Stimulated activated naive CD8-positive, alpha-beta T cell treated with anti-CD3 and anti-CD28 coated beads, Interleukin-15, Interleukin-2, amounts not matched to agents 100 U/mL and 50 U/mL, for 24 hours (primary cell): ENCODE measurements at regions not wholly inside any gene's neighbourhood (a gene's known extent, or its start where the extent isn't known, plus 50 kb on each side); places are given as distances from the start of the nearest gene placed in this dataset.

Experiments
- ATAC-seq: fragments of 150-1000 bp; cut with Tn5 transposase; one replicate; pipeline ENCODE4 v1.10.0; 2021
- DNase-seq: peaks from one replicate; pipeline ENCODE4 v3.0.0; 2021

- ATAC-seq: no peak
- no peak for DNase-seq
Observed at GRCh38 chr4:177573507-177573906, 131.3 kb upstream of the AGA start.

GRCh38 chr4:177574446-177574845 is 132.2 kb upstream of the AGA start:
- ATAC-seq: no peak
- no peak for DNase-seq

- ATAC-seq: no peak
- DNase-seq: no peak
Observed at GRCh38 chr4:177579649-177580048, 137.4 kb upstream of the AGA start.

DNA sequence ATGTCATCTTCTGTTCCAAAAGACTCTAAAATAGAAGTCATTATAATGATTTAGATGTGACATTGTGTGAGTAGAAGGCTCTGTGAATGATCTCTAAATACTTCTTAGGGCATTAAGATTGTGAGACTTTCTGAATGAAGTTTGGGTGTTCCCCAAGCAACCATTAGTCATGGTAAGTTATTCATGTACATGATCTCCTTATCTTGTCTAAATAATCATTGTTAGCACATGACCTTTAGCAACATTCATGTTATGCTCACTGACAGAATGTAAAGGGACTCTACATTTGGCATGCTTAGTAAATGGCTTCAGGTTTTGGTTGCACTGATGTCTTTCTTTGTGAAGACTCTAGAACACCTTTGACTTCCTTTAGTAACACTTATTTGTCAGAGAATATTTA is 140.8 kb upstream of the AGA start:
- DNase-seq: no peak
- no peak for ATAC-seq

- no peak for DNase-seq
- ATAC-seq: no peak
Observed at GRCh38 chr4:177587989-177588388, 145.8 kb upstream of the AGA start.

- no peak for DNase-seq
- no peak for ATAC-seq
Observed at GRCh38 chr4:177595386-177595785, 153.1 kb upstream of the AGA start.

DNA sequence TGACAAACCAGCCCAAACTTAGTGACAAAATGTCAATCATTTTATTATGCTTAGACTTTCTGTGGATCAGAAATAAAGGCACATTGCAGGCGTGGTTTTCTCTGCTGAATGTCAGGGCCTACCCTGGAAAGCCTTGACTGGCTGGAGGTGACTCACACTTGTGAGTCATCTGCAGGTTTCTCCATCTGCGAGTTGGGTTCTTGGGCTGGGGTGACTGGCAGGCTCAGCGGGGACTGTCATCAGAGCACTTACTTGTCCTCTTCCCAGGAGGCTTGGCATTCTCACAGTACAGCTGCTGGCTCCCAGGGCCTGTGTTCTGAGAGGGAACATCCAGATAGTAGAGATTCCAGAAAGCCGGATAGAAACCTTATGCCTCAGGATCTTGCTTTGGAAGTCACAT is 153.8 kb upstream of the AGA start:
- peak; percentile 100 for ATAC-seq
- peak; percentile 56 for DNase-seq

GRCh38 chr4:177596991-177597390 is 154.8 kb upstream of the AGA start:
- ATAC-seq (no peak), DNase-seq (no peak)

DNA sequence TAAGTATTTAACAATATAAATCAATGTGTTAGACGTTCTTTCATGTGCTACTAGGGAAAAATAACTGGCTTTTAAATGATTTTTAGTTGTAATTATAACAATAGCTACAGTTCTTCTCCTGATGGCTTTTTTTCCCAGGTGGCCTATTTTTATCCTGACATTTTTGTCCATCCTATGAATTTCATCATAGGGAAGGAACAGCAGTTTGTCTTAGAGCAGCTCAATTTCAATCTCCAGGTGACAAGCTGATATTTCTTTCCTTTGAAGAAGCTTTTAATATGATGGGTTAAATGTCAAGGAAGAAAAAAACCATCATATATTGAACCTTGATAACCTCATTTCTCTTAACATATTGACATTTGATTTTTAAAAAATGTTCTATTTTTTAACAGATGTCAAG is 163.0 kb upstream of the AGA start:
- no peak for DNase-seq
- no peak for ATAC-seq

DNA sequence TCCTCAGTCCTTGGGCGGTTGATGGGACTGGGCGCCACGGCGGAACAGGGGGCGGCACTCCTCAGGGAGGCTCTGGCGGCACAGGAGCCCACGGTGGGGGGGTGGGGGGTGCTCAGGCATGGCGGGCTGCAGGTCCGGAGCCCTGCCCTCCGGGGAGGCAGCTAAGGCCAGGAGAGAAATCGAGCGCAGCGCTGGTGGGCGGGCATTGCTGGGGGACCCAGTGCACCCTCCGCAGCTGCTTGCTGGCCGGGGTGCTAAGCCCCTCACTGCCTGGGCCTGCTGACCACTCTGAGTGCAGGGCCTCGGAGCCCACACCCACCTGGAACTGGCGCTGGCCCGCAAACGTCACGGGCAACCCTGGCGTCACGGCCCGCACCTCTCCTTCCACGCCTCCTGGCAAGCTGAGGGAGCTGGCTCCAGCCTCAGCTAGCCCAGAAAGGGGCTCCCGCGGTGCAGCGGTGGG is 164.9 kb upstream of the AGA start:
- ATAC-seq (no peak), DNase-seq (no peak)

GRCh38 chr4:177611974-177612664 is 169.9 kb upstream of the AGA start:
- DNase-seq (no peak), ATAC-seq (no peak)

GRCh38 chr4:177612684-177613083 is 170.4 kb upstream of the AGA start:
- DNase-seq (no peak), ATAC-seq (no peak)

DNA sequence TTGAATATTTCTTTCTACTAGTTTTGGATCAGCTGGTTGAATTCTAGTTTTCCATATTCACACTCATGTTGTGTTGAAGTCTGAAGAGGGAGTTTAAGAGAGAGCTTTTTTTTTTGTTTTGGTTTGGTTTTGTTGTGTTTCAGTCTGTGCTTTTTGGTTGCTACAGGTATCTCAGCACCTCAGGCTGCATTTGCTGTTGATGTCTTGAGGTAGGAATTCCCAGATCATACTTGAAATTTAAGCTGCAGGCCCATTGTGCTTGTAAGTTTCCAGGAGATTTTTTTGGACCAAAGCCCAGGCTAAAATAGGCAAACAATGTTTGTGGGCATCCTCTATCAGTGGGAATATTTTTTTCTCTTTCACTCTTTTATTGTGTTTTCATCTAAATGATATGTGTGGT is 190.2 kb upstream of the AGA start:
- ATAC-seq (no peak), DNase-seq (no peak)

- ATAC-seq (no peak), DNase-seq (no peak)
Observed at GRCh38 chr4:177638871-177639270, 196.6 kb upstream of the AGA start.

DNA sequence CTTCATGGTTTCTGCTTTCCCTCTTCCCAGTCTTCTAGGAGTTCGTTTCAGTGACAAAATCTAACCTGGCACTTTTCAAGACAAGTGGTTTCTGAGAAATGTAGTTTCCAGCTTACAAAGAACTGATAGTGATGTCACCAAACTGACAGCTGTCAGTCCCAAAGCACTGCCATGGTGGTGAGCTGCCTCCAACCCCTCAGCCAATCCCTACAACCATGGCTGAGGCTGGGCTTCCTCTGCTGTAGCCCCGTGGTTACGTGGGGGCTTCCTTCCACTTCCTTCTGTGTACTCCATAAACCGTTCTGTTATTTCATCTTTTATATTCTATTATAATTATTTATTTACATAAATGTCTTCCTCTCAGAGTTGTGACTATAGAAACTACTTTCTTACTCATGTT is 198.6 kb upstream of the AGA start:
- DNase-seq (no peak), ATAC-seq (no peak)

DNA sequence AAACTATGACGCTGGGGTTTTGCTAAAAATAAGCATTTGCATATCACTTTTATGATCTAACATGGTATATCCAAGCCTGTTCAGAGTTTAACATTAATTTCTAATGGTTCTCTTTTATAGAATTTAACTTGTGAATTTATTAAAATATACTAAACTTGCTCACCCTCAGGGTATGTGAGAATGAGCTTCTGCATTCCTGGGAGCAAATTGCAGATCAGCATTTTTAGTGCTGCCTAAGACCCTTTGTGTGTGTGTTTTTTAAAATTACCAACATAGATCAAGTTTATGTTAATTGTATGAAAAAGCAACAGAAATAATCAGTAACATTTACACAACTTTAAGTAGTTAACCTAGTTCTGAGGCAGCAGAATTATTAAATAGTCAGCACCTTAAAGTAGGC is 218.0 kb upstream of the AGA start:
- ATAC-seq (no peak), DNase-seq (no peak)

DNA sequence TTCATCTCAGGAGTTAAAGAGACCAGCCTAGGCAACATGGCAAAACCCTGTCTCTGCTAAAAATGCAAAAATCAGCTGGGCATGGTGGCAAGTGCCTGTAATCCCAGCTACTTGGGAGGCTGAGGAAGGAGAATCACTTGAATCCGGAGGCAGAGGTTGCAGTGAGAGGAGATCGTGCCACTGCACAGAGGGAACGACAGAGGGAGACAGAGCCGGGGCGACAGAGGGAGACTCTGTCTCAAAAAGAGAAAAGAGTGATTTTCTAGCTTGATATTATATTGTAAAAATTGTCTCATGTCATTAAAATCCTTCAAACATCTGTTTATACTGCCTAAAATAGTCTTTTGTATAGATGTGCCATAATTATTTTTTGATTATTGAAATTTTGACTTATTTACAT is 225.4 kb upstream of the AGA start:
- ATAC-seq (no peak), DNase-seq (no peak)

DNA sequence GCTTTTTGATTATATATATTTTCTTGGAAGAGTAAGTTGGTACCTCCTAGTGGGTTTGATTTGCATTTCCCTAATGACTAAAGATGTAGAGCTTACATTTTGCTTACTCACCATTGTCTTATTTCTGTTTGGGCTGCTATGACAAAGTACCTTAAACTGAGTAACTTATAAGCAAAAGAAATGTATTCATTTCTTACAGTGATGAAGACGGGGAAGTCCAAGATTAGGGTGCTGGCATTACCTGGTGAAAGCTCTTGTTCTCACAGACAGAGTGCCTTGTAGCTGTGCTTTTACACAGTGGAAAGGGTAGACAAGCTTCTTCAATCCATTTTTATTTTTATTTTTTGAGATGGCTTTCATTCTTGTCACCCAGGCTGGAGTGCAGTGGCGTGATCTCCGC is 229.2 kb upstream of the AGA start:
- DNase-seq (no peak), ATAC-seq (no peak)

DNA sequence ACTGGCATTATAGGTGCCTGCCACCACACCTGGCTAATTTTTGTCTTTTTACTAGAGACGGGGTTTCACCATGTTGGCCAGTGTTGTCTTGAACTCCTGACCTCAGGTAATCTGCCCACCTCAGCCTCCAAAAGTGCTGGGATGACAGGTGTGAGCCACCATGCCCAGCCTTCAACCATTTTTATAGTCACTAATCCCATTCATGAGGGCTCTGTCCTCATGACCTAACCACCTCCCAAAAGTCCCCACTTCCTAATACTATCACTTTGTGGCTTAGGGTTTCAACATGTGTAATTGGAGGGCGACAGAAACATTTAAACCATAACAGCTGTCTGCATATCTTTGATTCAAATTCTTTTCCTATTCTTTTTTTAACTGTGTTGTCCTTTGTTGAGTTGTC is 229.6 kb upstream of the AGA start:
- ATAC-seq (no peak), DNase-seq (no peak)

DNA sequence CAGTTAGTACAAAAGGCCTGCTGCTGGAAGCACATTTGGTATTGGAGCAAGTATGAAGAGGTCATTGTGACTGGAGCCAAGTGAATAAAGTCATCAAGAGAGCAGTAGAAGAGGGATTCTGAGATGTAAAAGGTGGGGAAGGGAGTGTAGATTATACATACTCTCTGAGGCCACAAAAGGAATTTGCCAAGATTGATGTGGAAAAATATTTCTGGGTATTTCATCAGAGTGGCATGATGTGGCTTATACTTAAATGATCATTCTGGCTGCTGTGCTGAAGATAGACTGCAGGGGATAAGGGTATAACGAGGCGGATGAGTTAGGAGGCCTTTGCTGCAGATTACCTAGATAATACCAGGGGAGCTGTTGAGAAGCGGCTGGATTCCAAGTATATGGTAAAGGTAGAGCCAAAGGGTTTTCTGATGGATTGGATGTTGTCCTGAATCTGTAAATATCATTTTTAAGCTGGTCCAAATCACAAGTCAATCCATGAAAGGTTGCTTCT is 231.8 kb upstream of the AGA start:
- ATAC-seq: no peak
- no peak for DNase-seq

DNA sequence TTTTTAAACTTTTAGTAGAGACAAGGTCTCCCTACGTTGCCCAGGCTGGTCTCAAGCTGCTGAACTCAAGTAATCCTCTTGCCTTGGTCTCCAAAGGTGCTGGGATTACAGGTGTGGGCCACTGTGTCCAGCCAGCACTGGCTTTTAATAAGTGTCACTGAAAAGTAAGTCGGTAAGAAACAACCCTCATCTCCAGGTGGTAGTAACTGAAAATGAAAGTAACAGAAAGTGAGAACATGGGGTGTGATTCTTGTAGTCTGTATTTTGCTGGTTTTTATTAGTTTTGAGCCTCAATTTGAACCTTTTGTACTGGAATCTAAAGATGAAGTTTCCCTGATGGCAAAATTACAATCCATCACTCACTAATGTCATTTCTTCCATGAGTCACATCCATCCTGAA is 238.1 kb upstream of the AGA start:
- ATAC-seq (no peak), DNase-seq (no peak)

GRCh38 chr4:177681902-177682301 is 239.7 kb upstream of the AGA start:
- no peak for DNase-seq
- ATAC-seq: no peak

GRCh38 chr4:177687117-177687516 is 244.9 kb upstream of the AGA start:
- no peak for DNase-seq
- ATAC-seq: no peak

- DNase-seq (no peak), ATAC-seq (no peak)
Observed at GRCh38 chr4:177692907-177693306, 250.7 kb upstream of the AGA start.
